Liver (tissue), 3 donors: ENCODE measurements at regions not wholly inside any gene's neighbourhood (a gene's known extent, or its start where the extent isn't known, plus 50 kb on each side); places are given as distances from the start of the nearest gene placed in this dataset.

Source experiments
- CTCF ChIP-seq: fragments of 150-350 bp; IDR thresholded peaks from 2 replicates; pipeline ENCODE4 v1.5.1; 2017; ENCODE audit warnings: improper control_type of control experiment, low read depth, low read length; ENCODE audit not compliant: missing input control
- FOXA2 ChIP-seq: IDR thresholded peaks from 2 replicates; pipeline ENCODE4 v1.6.1; 2016; ENCODE audit warnings: antibody characterized with exemption
- JUND ChIP-seq, 2 donors: IDR thresholded peaks; 2 replicates each; pipeline ENCODE4 v1.6.1; 2016; ENCODE audit warnings: antibody characterized with exemption in 2 of 2
- NR2F2 ChIP-seq: IDR thresholded peaks from 2 replicates; pipeline ENCODE4 v1.6.1; 2016; ENCODE audit warnings: antibody characterized with exemption
- RAD21 ChIP-seq, 2 donors: IDR thresholded peaks; 2 replicates each; pipeline ENCODE4 v1.6.1; 2016; ENCODE audit warnings: antibody characterized with exemption in 2 of 2, mild to moderate bottlenecking in 2 of 2
- SP1 ChIP-seq: IDR thresholded peaks from 2 replicates; pipeline ENCODE4 v1.6.1; 2018; ENCODE audit warnings: antibody characterized with exemption, mild to moderate bottlenecking
- TAF1 ChIP-seq: conservative IDR thresholded peaks from 2 replicates; pipeline ENCODE4 v1.6.1; 2016; ENCODE audit warnings: antibody characterized with exemption, mild to moderate bottlenecking
- ZBTB33 ChIP-seq: IDR thresholded peaks from 2 replicates; pipeline ENCODE4 v1.6.1; 2016; ENCODE audit warnings: antibody characterized with exemption
- TF ChIP-seq, protein P1 (sequence below): IDR thresholded peaks from 2 replicates; pipeline ENCODE4 v1.6.1; 2016; ENCODE audit warnings: antibody characterized with exemption
- TF ChIP-seq, protein P2 (sequence below): IDR thresholded peaks from 2 replicates; pipeline ENCODE4 v1.6.1; 2016; ENCODE audit warnings: antibody characterized with exemption, mild to moderate bottlenecking
- donor health status: healthy.
- donor health status: healthy.

DNA sequence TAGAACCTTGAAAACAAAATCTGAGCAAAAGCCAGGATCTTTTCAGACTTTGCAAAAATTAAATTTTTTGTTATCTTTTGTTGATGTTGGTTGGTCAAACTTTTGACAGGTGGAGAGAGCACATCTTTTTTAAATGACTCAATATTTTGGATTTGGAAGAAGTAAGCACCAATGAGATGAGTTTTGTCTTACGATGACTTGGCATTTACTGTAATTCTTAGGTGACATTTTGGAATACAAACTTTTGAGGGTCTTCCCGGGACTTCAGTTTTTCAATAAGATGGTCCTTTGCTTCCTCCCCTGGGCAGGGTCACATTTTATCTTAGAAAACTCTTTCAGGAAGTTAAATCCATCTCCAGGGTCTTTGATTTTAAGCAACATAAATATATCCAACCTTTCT, 423.9 kb downstream of the HS3ST3B1 start:
- TF ChIP-seq CTCF: no peak
- no peak for TF ChIP-seq SP1
- no peak for TF ChIP-seq TAF1
- no peak for TF ChIP-seq FOXA2
- TF ChIP-seq, protein P1, sequence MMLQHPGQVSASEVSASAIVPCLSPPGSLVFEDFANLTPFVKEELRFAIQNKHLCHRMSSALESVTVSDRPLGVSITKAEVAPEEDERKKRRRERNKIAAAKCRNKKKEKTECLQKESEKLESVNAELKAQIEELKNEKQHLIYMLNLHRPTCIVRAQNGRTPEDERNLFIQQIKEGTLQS: no peak
- TF ChIP-seq, protein P2, sequence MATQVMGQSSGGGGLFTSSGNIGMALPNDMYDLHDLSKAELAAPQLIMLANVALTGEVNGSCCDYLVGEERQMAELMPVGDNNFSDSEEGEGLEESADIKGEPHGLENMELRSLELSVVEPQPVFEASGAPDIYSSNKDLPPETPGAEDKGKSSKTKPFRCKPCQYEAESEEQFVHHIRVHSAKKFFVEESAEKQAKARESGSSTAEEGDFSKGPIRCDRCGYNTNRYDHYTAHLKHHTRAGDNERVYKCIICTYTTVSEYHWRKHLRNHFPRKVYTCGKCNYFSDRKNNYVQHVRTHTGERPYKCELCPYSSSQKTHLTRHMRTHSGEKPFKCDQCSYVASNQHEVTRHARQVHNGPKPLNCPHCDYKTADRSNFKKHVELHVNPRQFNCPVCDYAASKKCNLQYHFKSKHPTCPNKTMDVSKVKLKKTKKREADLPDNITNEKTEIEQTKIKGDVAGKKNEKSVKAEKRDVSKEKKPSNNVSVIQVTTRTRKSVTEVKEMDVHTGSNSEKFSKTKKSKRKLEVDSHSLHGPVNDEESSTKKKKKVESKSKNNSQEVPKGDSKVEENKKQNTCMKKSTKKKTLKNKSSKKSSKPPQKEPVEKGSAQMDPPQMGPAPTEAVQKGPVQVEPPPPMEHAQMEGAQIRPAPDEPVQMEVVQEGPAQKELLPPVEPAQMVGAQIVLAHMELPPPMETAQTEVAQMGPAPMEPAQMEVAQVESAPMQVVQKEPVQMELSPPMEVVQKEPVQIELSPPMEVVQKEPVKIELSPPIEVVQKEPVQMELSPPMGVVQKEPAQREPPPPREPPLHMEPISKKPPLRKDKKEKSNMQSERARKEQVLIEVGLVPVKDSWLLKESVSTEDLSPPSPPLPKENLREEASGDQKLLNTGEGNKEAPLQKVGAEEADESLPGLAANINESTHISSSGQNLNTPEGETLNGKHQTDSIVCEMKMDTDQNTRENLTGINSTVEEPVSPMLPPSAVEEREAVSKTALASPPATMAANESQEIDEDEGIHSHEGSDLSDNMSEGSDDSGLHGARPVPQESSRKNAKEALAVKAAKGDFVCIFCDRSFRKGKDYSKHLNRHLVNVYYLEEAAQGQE: no peak
- no peak for TF ChIP-seq RAD21 (IDR thresholded peaks at IDR 0.05)
- no peak for TF ChIP-seq NR2F2
- TF ChIP-seq ZBTB33: no peak
- no peak for TF ChIP-seq JUND (IDR thresholded peaks at IDR 0.05)
